Endothelial cell of umbilical vein (primary cell): ENCODE measurements at regions not wholly inside any gene's neighbourhood (a gene's known extent, or its start where the extent isn't known, plus 50 kb on each side); places are given as distances from the start of the nearest gene placed in this dataset.
"Not testable (repeated sequence)": the region's sequence is repeated elsewhere in the genome, so short reads cannot be mapped to it uniquely, and the experiment has no call there.

Source experiments
- BruUV-seq: library from RNA; stranded (reverse); fragments of 400-500 nt; replicated peaks from 2 replicates; lab custom pipeline; 2021; lab: Mats Ljungman, UMichigan
- CTCF ChIA-PET: fragments of 300-600, 350-600 bp; sonication (Branson Sonifier 250); formaldehyde crosslinking; loops from one replicate; lab custom pipeline; 2021; ENCODE audit warnings: antibody characterized with exemption, inconsistent platforms; lab: Charles Lee
- POLR2A ChIA-PET: fragments of 300-600, 350-600 bp; sonication (Branson Sonifier 250); formaldehyde crosslinking; loops from one replicate; lab custom pipeline; 2021; ENCODE audit warnings: antibody characterized with exemption, inconsistent platforms; lab: Charles Lee
- DNase-seq: peaks from one replicate; pipeline ENCODE4 v3.0.0-alpha.2; 2011; ENCODE audit warnings: low read depth, low spot score
- FAIRE-seq: peaks from 2 replicates; lab custom pipeline; 2011; peaks lifted over from hg19 to GRCh38; lab: Jason Lieb, UNC
- H2AFZ ChIP-seq: 2 replicates; pipeline ENCODE4 v1.6.0; 2012; ENCODE audit warnings: low read depth, low read length, control low read depth, inconsistent platforms
- H3K27ac ChIP-seq: 2 replicates; pipeline ENCODE4 v1.5.1; 2011; ENCODE audit warnings: low read depth, mild to moderate bottlenecking, control low read depth, low read length, moderate library complexity; ENCODE audit not compliant: insufficient read depth
- H3K27me3 ChIP-seq, 2 experiments: 2 replicates each; pipeline versions ENCODE4 v1.6.0 to v1.6.1; 2011; ENCODE audit warnings: low read length in 2 of 2, mixed read lengths in 1 of 2; ENCODE audit not compliant: control insufficient read depth in 2 of 2, insufficient read depth in 2 of 2
- H3K36me3 ChIP-seq, 2 experiments: 2 replicates in 1 of 2; 3 replicates in 1 of 2; pipeline ENCODE4 v1.5.1; 2011; ENCODE audit warnings: low read length in 2 of 2, mild to moderate bottlenecking in 1 of 2, moderate library complexity in 1 of 2; ENCODE audit not compliant: control insufficient read depth in 2 of 2, insufficient read depth in 2 of 2; ENCODE audit errors: extremely low read depth in 1 of 2
- H3K4me1 ChIP-seq: 3 replicates; pipeline ENCODE4 v1.5.1; 2011; ENCODE audit warnings: mild to moderate bottlenecking, low read length; ENCODE audit not compliant: control insufficient read depth, insufficient read depth; ENCODE audit errors: extremely low read depth
- H3K4me2 ChIP-seq: 2 replicates; pipeline ENCODE4 v1.6.1; 2011; ENCODE audit warnings: low read length, control low read depth, mixed read lengths; ENCODE audit not compliant: insufficient read depth
- H3K4me3 ChIP-seq, 3 experiments: fragments of 200-600 bp in 1 of 3; sonication (generic), shearing (Covaris generic) in 1 of 3; replicated peaks in 1 of 3; 2 replicates each; pipeline ENCODE4 v1.5.1; 2011 to 2016; ENCODE audit warnings: control low read depth in 3 of 3, low read length in 3 of 3, mild to moderate bottlenecking in 2 of 3, inconsistent platforms in 1 of 3, low read depth in 1 of 3, moderate library complexity in 1 of 3; ENCODE audit not compliant: insufficient read depth in 1 of 3
- H3K79me2 ChIP-seq: 2 replicates; pipeline ENCODE4 v1.6.0; 2012; ENCODE audit warnings: low read length, inconsistent platforms; ENCODE audit not compliant: control insufficient read depth, insufficient read depth
- H3K9ac ChIP-seq: replicated peaks from 2 replicates; pipeline ENCODE3; 2011; ENCODE audit warnings: low read length, control low read depth; ENCODE audit not compliant: insufficient read depth; ENCODE audit errors: extremely low read depth
- H3K9me1 ChIP-seq: replicated peaks from 3 replicates; pipeline ENCODE4 v1.6.0; 2011; ENCODE audit warnings: mild to moderate bottlenecking, low read length; ENCODE audit not compliant: control insufficient read depth, insufficient read depth; ENCODE audit errors: extremely low read depth
- H3K9me3 ChIP-seq: replicated peaks from 2 replicates; pipeline ENCODE4 v1.5.1; 2012; ENCODE audit warnings: low read length, inconsistent platforms; ENCODE audit not compliant: control insufficient read depth, insufficient read depth
- H4K20me1 ChIP-seq: replicated peaks from 2 replicates; pipeline ENCODE3; 2011; ENCODE audit warnings: mild to moderate bottlenecking, low read length; ENCODE audit not compliant: control insufficient read depth, insufficient read depth; ENCODE audit errors: extremely low read depth
- EZH2 ChIP-seq: IDR thresholded peaks from 2 replicates; pipeline ENCODE4 v1.6.1; 2012; ENCODE audit warnings: borderline replicate concordance, low read depth, mild to moderate bottlenecking, moderate library complexity, low read length, inconsistent platforms; ENCODE audit not compliant: severe bottlenecking
- GATA2 ChIP-seq: IDR thresholded peaks from 2 replicates; pipeline ENCODE4 v1.7.0; 2011; ENCODE audit warnings: low read depth, mild to moderate bottlenecking, moderate library complexity, mixed read lengths, low read length; ENCODE audit not compliant: insufficient read length, insufficient read depth
- JUN ChIP-seq: IDR thresholded peaks from 2 replicates; pipeline ENCODE4 v1.6.1; 2011; ENCODE audit warnings: borderline replicate concordance, low read depth; ENCODE audit not compliant: insufficient read length, insufficient read depth
- MYC ChIP-seq: IDR thresholded peaks from one replicate; pipeline ENCODE4 v1.6.1; 2011; ENCODE audit warnings: mild to moderate bottlenecking, low read depth, low read length
- POLR2A ChIP-seq: IDR thresholded peaks from 2 replicates; pipeline ENCODE4 v1.6.1; 2012; ENCODE audit warnings: low read depth, mild to moderate bottlenecking, control low read depth, low read length
- dilution Hi-C: fragments of 300-500 bp; cut with MboI; formaldehyde crosslinking; loops from one replicate; pipeline ENCODE4 v1.15.0; 2019; ENCODE audit warnings: low sequenced_read_pairs; ENCODE audit not compliant: extremely low pct_ligation_motif_present
- intact Hi-C: fragments of 100-400 bp; cut with micrococcal nuclease; formaldehyde crosslinking; loops from one replicate; pipeline ENCODE4 v1.10.0; 2022

DNA sequence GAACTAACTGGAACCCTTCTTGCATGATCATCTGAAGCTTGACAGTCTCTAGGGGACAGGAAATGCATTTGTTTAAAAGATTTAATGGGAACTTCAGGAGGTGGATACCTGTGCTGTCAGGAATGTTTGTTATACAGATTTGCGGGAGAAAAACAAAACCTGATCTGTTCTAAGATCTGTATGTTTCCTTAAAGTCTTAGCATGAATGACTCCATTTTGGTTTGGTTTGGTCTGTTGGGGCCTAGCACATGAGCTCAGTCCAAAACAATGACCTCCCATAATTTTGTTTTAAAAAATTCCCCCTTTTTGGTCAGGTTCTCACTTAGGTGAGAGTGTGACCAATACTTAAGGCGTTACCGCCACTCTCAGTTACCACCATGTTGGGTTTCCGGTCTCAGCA lies 138.7 kb downstream of the AKR1D1 start:
- H3K9me3 ChIP-seq = no peaks in the 10 kb centered on the region
- no peak overlapping the region for H3K9ac ChIP-seq
- no peaks in the 10 kb centered on the region for H3K4me1 ChIP-seq
- CTCF ChIA-PET = no interaction called here
- FAIRE-seq (no peak), DNase-seq (no peak)
- TF ChIP-seq GATA2 (no peak), JUN (no peak), EZH2 (no peak), MYC (no peak), POLR2A (no peak)
- POLR2A ChIA-PET = no interaction called here
- no peaks in the 10 kb centered on the region for H4K20me1 ChIP-seq
- H2AFZ ChIP-seq = no peak overlapping the region
- H3K27ac ChIP-seq = no peak overlapping the region
- H3K36me3 ChIP-seq = no peaks in the 10 kb centered on the region
- dilution Hi-C loops = no loop called here
- H3K4me3 ChIP-seq = no peak overlapping the region
- no peak overlapping the region for H3K4me2 ChIP-seq
- intact Hi-C loops = no loop called here
- H3K79me2 ChIP-seq = no peaks in the 10 kb centered on the region
- no peaks in the 10 kb centered on the region for H3K9me1 ChIP-seq
- no peaks in the 10 kb centered on the region for H3K27me3 ChIP-seq
- BruUV-seq = no TSS peak

DNA sequence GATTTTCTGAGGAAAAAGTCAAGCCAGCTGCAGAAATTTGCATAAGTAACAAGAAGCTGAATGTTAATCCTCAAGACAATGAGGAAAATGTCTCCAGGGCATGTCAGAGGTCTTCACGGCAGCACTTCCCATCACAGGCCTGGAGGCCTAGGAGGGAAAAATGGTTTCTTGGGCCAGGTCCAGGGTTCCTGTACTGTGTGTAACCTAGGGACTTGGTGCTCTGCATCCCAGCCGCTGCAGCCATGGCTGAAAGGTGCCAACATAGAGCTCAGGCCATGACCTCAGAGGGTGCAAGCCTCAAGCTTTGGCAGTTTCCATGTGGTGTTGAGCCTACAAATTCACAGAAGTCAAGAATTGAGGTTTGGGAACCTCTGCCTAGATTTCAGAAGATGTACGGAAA lies 144.1 kb downstream of the AKR1D1 start:
- H3K4me1 ChIP-seq, POLR2A ChIA-PET, DNase-seq, intact Hi-C loops, BruUV-seq, H3K36me3 ChIP-seq, FAIRE-seq, H3K79me2 ChIP-seq, CTCF ChIA-PET, H3K4me3 ChIP-seq, H3K9me3 ChIP-seq, H4K20me1 ChIP-seq, H2AFZ ChIP-seq, H3K9me1 ChIP-seq, H3K4me2 ChIP-seq, H3K27me3 ChIP-seq, dilution Hi-C loops, H3K9ac ChIP-seq, H3K27ac ChIP-seq: not testable (repeated sequence)

DNA sequence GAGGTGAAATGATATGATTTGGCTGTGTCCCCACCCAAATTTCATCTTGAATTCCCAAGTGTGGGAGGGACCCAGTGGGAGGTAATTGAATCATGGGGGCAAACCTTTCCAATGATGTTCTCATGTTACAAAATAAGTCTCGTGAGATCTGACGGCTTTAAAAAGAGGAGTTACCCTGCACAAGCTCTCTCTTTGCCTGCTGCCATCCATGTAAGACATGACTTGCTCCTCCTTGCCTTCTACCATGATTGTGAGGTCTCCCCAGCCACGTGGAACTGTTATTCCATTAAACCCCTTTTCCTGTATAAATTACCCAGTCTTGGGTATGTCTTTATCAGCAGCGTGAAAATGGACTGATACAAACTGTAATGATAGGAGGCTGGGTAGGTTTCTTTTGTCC lies 145.1 kb downstream of the AKR1D1 start:
- H3K4me3 ChIP-seq, FAIRE-seq, POLR2A ChIA-PET, BruUV-seq, CTCF ChIA-PET, H3K36me3 ChIP-seq, H4K20me1 ChIP-seq, H3K79me2 ChIP-seq, dilution Hi-C loops, H3K4me2 ChIP-seq, H3K27ac ChIP-seq, H3K27me3 ChIP-seq, intact Hi-C loops, H3K4me1 ChIP-seq, H3K9me3 ChIP-seq, H3K9me1 ChIP-seq, H2AFZ ChIP-seq, DNase-seq, H3K9ac ChIP-seq: not testable (repeated sequence)
